ENCODE measurements at regions not wholly inside any gene's neighbourhood (a gene's known extent, or its start where the extent isn't known, plus 50 kb on each side); places are given as distances from the start of the nearest gene placed in this dataset.

DNA sequence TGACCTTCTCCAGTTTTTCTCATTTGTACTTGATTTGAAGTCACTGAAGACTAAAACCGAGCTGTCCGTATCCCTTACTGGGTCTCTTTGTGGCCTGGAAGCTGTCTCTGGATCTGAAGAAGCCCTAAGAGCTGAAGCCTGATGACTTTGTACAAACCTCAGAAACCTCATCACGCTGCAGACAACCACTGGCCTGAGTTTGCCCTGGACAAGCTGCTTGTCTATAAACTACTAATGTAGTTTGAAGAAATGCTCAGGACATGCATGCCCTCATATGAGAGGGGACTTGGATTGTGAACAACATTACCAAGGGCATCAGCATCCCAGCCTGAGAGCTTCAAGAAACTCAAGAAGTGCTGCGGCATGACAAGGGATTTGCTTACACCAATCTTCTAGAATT, 79.3 kb upstream of the CBLN2 start:
- ChIA-PET CTCF (no interaction called here), POLR2A (ENCODE audit: unreplicated experiment) (no interaction called here)
- Histone ChIP-seq H4K5ac (ENCODE audit: low read depth, low read length) (no peak overlapping the region), H2AK9ac (replicated peaks; ENCODE audit: low read depth, low read length, poor library complexity) (no peak overlapping the region), H3K9ac (ENCODE audit: low read depth, low read length) (no peak overlapping the region), H3K14ac (replicated peaks; ENCODE audit: low read depth, low read length) (no peak overlapping the region), H3K36me3 (ENCODE audit: control insufficient read depth, insufficient read depth, low read length) (no peaks in the 10 kb centered on the region), H3K4me2 (ENCODE audit: low read depth, low read length) (no peak overlapping the region), H3K18ac (ENCODE audit: low read depth, low read length) (no peak overlapping the region), H2AFZ (replicated peaks; ENCODE audit: low read length, poor library complexity) (no peak overlapping the region), H4K20me1 (ENCODE audit: insufficient read depth, low read length) (no peaks in the 10 kb centered on the region), H4K91ac (ENCODE audit: insufficient read depth, low read depth, low read length) (no peak overlapping the region), H2AK5ac (ENCODE audit: low read depth, low read length) (no peak overlapping the region), H2BK120ac (ENCODE audit: low read depth, low read length) (no peak overlapping the region), H3K4me1 (ENCODE audit: control insufficient read depth, insufficient read depth, low read length) (no peaks in the 10 kb centered on the region), H3K27ac (ENCODE audit: insufficient read depth, low read length) (no peak overlapping the region), H3K23ac (ENCODE audit: low read depth, low read length) (no peak overlapping the region), H3K27me3 (ENCODE audit: control insufficient read depth, insufficient read depth, low read length) (no peaks in the 10 kb centered on the region), H2BK20ac (ENCODE audit: low read depth, low read length) (no peak overlapping the region), H3K9me3 (ENCODE audit: control insufficient read depth, insufficient read depth, low read length) (peaks cover 18% of the 10 kb centered on the region), H3K4me3 (ENCODE audit: insufficient read depth, low read depth, low read length) (no peak overlapping the region), H3K56ac (ENCODE audit: extremely low read depth, insufficient read depth, low read length) (no peak overlapping the region), H2BK15ac (ENCODE audit: low read depth, low read length) (no peak overlapping the region), H4K8ac (ENCODE audit: low read depth in 2 of 2, low read length in 2 of 2) (no peak overlapping the region), H2BK5ac (ENCODE audit: low read depth, low read length, poor library complexity, severe bottlenecking) (no peak overlapping the region), H3K79me1 (ENCODE audit: low read depth in 1 of 2, low read length in 2 of 2) (no peaks in the 10 kb centered on the region), H3K4ac (ENCODE audit: low read depth, low read length) (no peak overlapping the region), H3K9me1 (ENCODE audit: insufficient read depth, low read length) (no peaks in the 10 kb centered on the region)
- in situ Hi-C loops (cut with MboI; ENCODE audit: low sequenced_read_pairs): no loop called here
- intact Hi-C loops (cut with micrococcal nuclease): no loop called here
- dilution Hi-C loops (cut with HindIII; ENCODE audit: low sequenced_read_pairs, unreplicated experiment): no loop called here
- ATAC-seq (ENCODE audit: low read depth): no peak
- no TSS peak for BruUV-seq (replicated peaks)
- no CpG with 5 or more reads among the region's 4 CpGs for WGBS, 2 experiments (ENCODE audit: extremely low coverage in 2 of 2, insufficient read length in 1 of 2)
- DNase-seq: no peak
- TF ChIP-seq CEBPB (IDR thresholded peaks at IDR 0.05; ENCODE audit: low read depth, low read length) (no peak), RFX5 (IDR thresholded peaks at IDR 0.05; ENCODE audit: low read depth, low read length) (no peak), BHLHE40 (IDR thresholded peaks at IDR 0.05; ENCODE audit: low read depth, low read length) (no peak), MAFK (IDR thresholded peaks at IDR 0.05; ENCODE audit: low read depth, low read length) (no peak), MAZ (IDR thresholded peaks at IDR 0.05; ENCODE audit: borderline replicate concordance, low read depth, low read length) (no peak), RAD21 (IDR thresholded peaks at IDR 0.05; ENCODE audit: low read length) (no peak), CHD1 (IDR thresholded peaks at IDR 0.05; ENCODE audit: low read depth, low read length) (no peak), NFE2L2 (IDR thresholded peaks at IDR 0.05; ENCODE audit: low read depth, low read length) (no peak), POLR2A (IDR thresholded peaks at IDR 0.05; ENCODE audit: low read depth, low read length) (no peak)
- TF ChIP-seq, protein P1, sequence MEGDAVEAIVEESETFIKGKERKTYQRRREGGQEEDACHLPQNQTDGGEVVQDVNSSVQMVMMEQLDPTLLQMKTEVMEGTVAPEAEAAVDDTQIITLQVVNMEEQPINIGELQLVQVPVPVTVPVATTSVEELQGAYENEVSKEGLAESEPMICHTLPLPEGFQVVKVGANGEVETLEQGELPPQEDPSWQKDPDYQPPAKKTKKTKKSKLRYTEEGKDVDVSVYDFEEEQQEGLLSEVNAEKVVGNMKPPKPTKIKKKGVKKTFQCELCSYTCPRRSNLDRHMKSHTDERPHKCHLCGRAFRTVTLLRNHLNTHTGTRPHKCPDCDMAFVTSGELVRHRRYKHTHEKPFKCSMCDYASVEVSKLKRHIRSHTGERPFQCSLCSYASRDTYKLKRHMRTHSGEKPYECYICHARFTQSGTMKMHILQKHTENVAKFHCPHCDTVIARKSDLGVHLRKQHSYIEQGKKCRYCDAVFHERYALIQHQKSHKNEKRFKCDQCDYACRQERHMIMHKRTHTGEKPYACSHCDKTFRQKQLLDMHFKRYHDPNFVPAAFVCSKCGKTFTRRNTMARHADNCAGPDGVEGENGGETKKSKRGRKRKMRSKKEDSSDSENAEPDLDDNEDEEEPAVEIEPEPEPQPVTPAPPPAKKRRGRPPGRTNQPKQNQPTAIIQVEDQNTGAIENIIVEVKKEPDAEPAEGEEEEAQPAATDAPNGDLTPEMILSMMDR (conservative IDR thresholded peaks at IDR 0.05; ENCODE audit: low read depth, low read length): no peak
- TF ChIP-seq, protein P2, sequence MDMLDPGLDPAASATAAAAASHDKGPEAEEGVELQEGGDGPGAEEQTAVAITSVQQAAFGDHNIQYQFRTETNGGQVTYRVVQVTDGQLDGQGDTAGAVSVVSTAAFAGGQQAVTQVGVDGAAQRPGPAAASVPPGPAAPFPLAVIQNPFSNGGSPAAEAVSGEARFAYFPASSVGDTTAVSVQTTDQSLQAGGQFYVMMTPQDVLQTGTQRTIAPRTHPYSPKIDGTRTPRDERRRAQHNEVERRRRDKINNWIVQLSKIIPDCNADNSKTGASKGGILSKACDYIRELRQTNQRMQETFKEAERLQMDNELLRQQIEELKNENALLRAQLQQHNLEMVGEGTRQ (IDR thresholded peaks at IDR 0.05; ENCODE audit: low read depth, low read length): no peak
